ENCODE measurements at regions not wholly inside any gene's neighbourhood (a gene's known extent, or its start where the extent isn't known, plus 50 kb on each side); places are given as distances from the start of the nearest gene placed in this dataset.
"Not testable (repeated sequence)": the region's sequence is repeated elsewhere in the genome, so short reads cannot be mapped to it uniquely, and the experiment has no call there.

DNA sequence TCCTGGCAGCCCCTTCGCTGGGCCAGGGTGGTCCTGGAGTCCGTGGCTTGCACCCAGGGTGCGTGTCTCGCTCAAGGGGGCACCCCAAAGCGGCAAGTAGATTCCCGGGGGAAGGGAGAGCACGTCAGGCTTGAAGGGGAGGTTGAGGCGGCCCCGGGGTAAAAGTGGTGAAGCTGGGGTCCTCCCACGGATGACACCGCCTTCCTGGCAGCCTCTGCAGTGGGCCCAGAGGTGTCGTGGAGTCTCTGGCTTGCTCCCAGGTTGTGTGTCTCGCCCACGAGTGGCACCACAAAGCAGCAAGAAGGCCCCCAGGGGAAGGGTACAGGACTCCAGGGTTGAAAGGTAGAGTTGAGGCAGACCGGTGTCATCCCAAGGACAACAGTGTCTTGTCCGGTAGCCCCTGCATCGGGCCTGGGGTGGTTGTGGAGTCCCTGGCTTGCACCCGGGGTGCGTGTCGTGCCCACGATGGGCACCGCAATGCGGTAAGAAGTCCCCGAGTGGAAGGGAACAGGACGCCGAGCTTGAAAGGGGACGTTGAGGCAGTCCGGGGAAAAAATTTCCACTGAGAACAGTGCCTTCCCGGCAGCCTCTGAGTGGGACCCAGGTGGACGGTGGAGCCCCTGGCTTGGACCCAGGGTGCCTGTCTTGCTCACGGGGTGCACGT, 158.0 kb upstream of the ALG10B start:
- no peak for DNase-seq (ENCODE audit: low read depth in 2 of 2)

DNA sequence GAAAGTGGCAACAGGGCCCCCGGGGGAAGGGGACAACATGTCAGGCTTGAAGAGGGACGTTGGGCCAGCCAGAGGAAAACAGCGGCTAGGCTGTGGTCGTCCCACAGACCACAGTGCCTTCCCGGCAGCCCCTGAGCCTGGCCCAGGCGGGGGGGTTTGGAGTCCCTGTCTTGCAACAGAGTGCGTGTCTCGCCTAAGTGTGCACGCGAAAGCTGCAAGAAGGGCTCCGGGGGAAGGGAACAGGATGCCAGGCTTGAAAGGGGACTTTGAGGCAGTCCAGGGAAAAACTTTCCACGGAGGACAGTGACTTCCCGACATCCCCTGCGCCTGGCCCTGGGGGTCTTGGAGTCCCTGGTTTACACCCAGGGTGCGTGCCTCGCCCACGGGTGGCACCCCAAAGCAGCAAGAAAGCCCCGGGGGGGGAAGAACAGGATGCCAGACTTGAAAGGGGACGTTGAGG, 157.5 kb upstream of the ALG10B start:
- no peak for DNase-seq (ENCODE audit: low read depth in 2 of 2)

DNA sequence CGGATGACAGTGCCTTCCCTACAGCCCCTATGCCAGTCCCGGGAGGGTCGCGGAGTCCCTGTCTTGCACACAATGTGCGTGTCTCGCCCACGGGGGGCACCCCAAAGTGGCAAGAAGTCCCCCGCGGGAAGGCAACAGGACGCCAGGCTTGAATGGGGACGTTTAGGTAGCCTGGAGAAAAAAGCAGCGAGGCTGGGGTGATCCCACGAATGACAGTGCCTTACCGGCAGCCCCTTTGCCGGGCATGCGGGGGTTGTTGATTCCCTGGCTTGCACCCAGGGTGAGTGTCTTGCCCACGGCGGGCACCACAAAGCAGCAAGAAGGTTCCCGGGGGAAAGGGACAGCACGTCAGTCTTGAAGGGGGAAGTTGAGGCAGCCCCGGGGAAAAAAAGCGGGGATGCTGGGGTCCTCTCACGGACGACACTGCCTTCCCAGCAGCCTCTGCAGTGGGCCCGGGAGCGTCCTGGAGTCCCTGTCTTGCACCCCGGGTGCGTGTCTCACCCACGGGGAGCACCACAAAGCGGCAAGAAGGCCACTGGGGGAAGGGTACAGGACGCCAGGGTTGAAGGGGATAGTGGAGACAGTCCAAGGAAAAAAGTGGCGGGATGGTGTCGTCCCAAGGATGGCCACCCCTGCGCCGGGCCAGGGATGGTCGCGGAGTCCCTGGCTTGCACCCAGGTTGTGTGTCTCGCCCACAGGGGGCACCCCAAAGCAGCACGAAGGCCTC, 156.8 kb upstream of the ALG10B start:
- DNase-seq (ENCODE audit: low read depth in 2 of 2), result no peak

DNA sequence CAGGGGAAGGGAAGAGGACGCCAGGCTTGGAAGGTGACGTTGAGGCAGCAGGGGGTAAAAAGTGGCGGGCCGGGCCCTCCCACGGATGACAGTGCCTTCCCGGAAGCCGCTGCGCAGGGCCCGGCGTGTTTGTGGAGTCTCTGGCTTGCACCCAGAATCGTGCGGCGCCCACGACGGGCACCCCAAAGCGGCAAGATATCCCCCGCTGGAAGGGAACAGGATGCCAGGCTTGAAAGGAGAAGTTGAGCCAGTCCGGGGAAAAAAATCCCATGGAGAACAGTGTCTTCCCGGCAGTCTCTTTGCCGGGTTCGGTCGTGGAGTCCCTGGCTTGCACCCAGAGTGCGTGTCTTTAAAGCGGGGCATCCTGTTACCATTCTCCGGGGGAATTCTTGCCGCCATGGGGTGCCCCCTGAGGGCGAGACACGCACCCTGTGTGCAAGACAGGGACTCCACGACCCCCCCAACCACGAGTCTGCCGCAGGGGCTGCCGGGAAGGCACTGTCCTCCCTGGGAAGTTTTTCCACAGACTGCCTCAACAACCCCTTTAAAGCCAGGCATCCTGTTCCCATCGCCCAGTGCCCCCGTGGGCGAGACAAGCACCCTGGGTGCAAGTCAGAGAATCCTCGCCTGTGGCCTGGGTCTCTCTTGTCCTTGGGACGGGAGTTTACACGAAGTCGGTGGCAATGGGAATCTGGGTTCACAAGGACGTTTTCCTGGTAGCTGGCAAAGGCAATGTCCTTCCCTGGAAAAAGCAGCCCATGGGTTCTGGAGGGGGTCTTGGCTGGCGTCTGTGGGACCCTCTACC, 156.1 kb upstream of the ALG10B start:
- no peak for DNase-seq (ENCODE audit: low read depth in 2 of 2)

DNA sequence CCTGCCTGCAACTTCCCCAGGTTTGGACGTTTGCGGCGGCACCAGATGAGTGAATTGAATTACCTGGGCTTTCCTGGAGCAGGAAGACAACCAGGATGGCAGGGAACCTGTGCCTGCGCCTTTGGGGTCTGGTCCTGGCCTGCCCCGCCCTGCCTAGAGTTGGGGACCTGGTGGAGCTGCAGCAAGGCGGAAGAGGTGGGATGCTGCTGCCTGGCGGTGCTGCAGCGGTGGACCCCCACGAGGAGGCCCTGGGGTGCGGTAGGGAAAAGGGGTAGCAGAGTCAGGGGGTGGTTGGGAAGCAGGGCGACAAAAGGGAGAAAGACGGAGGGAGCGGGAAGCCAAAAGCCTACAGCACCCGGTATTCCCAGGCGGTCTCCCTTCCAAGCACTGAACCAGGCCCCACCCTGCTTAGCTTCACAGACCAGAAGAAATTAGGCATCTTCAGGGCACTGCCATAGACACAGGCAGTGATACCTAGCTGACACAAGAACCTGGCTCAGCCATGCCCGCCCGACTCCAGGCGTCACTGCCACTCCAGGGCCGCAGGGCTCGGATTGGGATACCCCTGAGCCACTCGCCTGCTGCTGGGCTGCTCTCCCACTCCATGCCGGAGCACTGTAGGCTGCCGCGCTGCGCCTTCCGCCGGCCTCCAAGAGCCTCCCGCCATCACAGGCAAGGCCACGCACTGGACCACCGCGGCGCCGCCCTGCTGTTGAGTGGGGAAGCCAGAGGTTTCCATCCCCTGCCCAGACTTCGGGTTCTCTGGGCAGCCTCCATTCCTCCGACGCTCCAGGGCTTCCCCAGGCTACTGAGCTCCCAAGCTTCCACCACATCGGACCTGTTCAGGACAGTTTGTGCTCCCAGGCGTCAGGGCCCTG, 155.2 kb upstream of the ALG10B start:
- DNase-seq (ENCODE audit: low read depth in 2 of 2), result no peak

DNA sequence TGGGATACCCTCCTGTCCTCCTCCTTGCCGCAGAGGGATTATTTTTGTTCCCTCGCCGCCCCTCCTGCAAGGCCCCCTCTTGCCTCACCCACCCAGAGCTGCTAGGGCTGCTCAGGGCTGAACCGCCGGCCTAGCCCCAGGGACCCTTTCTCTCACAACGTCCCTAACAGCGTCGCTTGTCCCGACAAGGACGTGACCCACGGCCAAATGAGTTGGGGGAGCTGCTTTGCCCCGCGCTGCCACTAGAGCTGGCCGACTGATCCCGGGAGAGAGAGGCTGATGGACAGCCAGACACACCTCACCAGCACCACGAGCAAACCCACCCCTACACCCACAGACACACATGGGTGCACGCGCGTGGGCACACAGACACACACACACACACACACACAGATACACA, 154.6 kb upstream of the ALG10B start:
- DNase-seq (ENCODE audit: low read depth in 2 of 2), result no peak

DNA sequence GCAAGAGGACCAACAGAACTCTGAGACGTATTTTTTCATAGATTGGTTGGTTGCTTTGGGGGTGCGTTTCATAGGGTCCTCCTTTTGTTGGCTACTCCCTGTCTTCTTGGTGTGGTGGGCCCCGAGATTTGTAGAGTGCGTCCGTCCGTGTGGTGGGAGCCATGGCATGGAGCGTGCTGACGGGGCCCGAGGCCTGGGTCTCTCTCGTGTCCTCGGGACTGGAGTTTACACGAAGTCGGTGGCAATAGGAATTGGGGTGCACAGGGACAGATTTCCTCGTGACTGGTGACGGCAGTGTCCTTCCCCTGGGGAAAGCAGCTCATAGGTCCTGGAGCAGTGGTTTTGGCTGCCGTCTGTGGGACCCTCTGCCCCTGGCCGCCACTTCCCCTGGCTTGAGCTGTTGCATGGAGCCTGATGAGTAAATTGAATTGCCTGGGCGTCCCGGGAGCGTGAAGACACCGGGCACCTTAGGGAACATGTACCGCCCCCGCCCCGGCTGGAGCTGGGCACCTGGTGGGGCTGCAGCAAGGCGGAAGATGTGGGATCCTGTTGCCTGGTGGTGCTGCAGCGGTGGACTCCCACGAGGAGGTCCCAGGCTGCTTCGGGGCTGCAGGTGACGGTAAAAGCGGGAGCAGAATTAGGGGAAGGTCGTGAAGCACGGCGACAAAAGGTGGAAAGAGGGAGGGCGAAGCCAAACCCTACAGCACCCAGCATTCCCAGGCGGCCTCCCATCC, 153.7 kb upstream of the ALG10B start:
- DNase-seq (ENCODE audit: low read depth in 2 of 2), result no peak

DNA sequence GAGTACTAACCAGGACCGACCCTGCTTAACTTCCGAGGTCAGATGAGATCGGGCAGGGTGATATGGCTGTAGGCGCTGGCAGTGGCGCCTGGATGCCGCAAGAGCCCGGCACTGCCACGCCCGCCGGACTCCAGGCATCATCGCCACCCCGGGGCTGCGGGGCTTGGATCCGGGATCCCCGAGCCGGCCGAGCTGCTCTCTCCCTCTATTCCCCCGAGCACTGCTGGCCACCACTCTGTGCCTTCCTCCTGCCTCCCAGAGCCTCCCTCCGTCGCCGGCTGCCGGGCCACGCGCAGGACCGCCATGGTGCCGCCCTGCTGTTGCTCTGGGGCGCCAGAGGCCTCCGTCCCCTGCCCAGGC, 153.2 kb upstream of the ALG10B start:
- no peak for DNase-seq (ENCODE audit: low read depth in 2 of 2)

DNA sequence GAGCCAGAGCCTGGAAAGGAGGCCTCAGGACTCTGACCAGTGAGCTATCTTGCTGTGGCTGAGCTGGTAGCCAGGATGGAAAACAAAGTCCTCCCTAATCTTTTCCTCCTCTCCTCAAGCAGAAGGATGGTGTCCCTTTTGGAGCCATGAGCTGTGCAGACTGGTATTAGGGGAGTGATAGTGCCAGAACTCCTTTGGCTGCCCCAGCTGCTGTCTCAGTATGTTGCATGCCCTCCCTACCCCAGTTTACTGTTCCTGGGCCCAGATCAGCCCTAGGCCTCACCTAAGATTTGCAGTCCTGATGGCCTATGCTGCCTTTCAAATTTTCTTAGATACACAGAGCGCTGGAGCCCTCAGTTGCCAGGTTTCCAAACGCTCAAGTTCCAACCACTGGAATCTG, 150.3 kb upstream of the ALG10B start:
- no peak for DNase-seq (ENCODE audit: low read depth in 2 of 2)

DNA sequence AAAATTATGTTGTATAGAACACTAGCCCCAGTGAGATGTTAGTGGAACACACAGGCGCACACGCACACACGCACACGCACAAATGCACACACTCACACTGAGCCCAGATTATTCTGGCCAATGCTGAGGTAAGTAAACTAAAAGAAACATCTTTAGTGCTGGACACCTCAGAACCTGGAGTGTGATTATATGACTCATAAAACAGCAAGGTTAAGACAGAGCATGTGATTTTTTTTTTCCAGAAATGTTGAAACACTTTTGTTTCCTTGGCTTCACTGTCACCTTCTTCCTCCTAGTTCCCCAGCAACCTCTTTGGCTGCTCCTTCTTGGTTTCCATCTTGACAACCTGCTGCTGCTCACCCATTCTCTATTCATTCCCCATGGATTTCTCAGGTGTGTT, 141.0 kb upstream of the ALG10B start:
- DNase-seq (ENCODE audit: low read depth in 2 of 2), result no peak

DNA sequence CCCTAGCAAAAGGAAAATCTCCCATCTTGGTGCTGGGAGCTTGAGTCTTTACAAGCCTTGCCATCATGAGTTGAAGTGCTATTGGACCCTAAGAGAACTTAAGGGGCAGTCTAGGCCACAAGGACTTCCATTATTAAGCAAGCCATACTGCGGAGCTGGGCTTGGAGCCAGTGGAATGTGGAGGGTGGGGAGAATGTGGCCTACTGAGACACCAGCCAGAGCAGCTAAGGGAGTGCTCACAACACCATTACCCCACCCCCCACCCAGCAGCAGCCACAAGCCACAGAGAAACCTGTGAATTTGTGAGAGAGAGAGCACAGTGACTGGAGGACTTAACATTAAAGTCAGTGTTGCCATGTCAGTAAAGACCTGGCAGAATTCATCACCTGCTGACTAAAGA, 133.0 kb upstream of the ALG10B start:
- not testable (repeated sequence) for DNase-seq (ENCODE audit: low read depth in 2 of 2)

DNA sequence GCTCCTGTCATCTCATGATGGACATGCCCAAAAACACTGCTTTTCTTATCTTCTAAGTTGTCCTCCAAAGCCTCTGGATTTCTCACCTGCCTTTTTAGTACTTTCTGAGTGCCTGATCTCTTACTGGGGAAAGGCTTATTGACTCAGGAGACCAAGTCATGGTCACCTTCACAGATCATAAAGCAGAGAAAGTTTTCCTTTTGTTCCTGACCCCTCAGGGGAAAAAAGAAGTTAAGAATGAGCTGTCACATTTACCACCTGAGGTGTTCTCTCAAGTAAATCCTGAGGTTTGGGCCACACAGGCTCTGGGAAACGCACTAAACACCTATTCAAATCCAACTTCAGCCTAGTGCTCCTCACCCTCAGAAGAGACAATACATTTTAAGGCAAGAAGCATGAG, 119.3 kb upstream of the ALG10B start:
- not testable (repeated sequence) for DNase-seq (ENCODE audit: low read depth in 2 of 2)

DNA sequence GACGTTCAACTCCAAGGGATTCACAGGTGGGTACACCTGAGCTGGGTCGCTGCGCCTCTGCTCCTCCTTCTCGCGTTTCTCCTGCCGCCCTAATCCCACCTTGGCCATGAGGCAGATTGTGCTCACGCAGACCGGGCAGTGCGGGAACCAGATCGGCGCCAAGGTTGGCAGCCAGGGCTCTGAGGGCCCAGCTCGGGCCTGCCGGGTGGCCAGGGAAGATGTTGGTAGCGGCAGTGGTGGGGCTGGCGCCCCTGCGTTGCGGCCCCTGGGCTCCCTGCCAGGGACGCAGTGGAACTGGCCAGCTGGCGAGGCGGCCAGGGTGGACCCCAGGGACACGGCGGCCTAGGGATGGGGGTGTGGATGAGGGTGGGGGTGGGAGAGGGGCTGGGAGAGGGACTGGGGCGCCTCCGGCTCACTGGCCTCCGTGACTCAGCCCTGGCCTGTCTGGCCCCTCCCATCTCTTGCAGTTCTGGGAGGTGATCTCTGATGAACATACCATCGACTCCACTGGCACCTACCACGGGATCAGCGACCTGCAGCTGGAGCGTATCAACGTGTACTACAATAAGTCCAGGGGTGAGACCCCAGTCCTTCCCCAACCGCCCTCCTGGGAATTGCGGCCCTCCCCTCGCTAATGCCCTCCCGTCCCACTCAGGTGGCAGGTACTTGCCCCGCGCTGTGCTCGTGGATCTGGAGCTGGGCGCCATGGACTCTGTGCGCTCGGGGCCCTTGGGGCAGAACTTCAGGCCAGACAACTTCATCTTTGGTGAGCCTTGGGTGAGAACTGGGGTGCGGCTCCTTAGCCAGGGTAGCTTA, 114.9 kb upstream of the ALG10B start:
- DNase-seq (ENCODE audit: low read depth in 2 of 2), result no peak

DNA sequence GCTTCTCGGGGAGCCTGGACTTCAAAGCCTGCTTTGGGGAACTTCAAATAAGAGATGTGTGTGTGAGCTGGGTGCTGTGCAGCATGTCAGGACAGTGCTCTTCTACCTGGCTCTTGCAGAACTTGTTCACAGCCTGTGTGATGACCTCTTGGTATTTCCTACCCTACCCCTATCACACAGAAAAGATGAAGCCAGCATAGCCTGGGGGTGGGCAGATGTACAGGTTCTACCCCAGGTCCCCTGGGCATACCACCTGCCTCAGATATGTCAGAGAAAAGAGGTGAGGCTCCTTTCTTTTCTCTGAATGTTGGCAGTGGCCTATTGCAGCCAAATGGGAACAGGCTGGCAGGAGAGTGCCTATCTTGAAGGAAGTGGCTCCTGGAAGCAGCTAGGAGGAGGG, 111.7 kb upstream of the ALG10B start:
- DNase-seq (ENCODE audit: low read depth in 2 of 2), result no peak

DNA sequence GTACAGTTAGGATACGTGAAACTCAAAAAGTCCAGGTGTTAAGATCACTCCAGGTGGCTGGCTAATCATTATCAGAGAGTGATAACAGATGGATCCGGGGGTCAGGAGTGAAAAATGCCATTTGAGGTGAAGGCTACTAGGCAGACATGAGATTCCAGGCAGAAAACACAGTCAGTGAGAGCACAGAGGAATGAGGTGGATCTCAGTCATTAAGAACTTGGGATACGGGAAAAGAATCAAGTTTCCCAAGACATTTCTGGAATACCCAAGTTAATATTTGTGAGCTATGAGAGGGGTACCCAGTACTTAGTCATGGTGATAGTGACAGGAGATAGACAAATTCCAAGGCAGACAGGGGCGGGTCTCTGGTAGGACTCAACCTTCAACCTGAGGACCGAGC, 94.6 kb upstream of the ALG10B start:
- DNase-seq (ENCODE audit: low read depth in 2 of 2), result no peak

DNA sequence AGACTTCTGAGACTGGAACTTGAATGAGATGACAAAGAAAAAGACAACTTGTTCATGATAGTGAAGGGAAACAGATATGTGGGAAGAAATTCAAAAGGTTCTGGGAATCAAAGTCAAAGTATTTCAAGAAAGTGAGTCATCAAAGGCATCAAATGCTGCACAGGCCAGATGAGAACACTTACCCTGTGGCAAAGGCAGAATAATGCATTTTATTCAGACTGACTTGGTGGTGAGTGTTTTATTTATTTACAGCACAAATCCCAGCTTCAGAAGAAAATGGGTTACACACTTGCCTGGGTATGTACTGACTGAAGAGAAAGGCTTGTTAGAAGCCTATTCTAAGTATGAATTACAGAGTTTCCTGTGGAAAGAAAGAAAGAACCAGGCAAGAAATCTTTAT, 78.2 kb upstream of the ALG10B start:
- not testable (repeated sequence) for DNase-seq (ENCODE audit: low read depth in 2 of 2)

DNA sequence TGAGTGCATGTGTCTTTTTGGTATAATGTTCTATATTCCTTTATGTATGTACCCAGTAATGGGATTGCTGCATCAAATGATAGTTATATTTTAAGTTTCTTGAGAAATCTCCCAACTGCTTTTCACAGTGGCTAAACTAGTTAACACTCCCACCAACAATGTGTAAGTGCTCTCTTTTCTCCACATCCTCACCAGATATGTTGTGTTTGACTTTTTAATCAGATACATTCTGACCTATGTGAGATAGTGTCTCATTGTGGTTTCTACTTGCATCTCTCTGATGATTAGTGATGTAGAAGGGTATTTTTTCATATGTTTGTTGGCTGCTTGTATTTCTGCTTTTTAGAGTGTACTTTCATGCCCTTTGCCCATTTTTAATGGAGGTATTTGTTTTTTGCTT, 62.8 kb upstream of the ALG10B start:
- no peak for DNase-seq (ENCODE audit: low read depth in 2 of 2)

DNA sequence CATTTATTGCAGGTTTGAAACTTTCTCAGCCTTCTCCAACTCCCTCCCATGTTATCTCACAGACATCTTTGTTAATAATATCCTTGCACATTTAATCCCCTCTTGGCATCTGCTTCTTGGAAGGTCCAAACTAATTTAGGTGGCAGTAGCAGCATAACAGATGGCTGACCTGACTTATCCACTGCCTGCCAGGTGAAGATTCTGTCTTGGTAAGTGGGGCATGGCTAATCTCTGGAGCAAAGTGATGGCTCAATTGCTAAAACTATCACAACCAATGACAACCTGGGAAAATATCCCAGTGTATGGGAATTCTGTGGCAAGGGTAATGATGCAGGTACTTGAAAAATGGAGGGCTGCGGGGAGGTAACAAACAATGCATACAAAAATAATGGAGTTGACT, 58.2 kb upstream of the ALG10B start:
- no peak for DNase-seq (ENCODE audit: low read depth in 2 of 2)
